H1 (cell line): ENCODE measurements at regions not wholly inside any gene's neighbourhood (a gene's known extent, or its start where the extent isn't known, plus 50 kb on each side); places are given as distances from the start of the nearest gene placed in this dataset.

Experiments used
- CTCF ChIA-PET: fragments of 300-600 bp; sonication (Branson Sonifier 250); formaldehyde crosslinking; loops from one replicate; lab custom pipeline; 2021; ENCODE audit not compliant: partially characterized antibody; lab: Charles Lee
- POLR2A ChIA-PET: fragments of 300-600 bp; sonication (Branson Sonifier 250); formaldehyde crosslinking; loops from one replicate; lab custom pipeline; 2021; ENCODE audit warnings: inconsistent platforms; ENCODE audit not compliant: partially characterized antibody; lab: Charles Lee
- DNase-seq, 2 experiments: peaks; one replicate each; pipeline versions ENCODE4 v3.0.0 to v3.0.0-alpha.2; 2010 to 2022; ENCODE audit warnings: low spot score in 2 of 2, low read depth in 1 of 2, mixed read lengths in 1 of 2
- FAIRE-seq: peaks from 2 replicates; lab custom pipeline; 2011; peaks lifted over from hg19 to GRCh38; lab: Jason Lieb, UNC
- H2AFZ ChIP-seq: 2 replicates; pipeline ENCODE4 v1.8.1; 2012; ENCODE audit warnings: low read length, inconsistent platforms
- H2AK5ac ChIP-seq: 2 replicates; pipeline ENCODE4 v1.6.1; 2013; ENCODE audit warnings: low read depth, low read length
- H2BK120ac ChIP-seq: replicated peaks from 2 replicates; pipeline ENCODE3; 2013; ENCODE audit warnings: low read depth, low read length, inconsistent platforms
- H2BK12ac ChIP-seq: 2 replicates; pipeline ENCODE4 v1.6.1; 2013; ENCODE audit warnings: low read depth, low read length
- H2BK15ac ChIP-seq: 2 replicates; pipeline ENCODE4 v1.6.1; 2013; ENCODE audit warnings: low read length
- H2BK20ac ChIP-seq: 2 replicates; pipeline ENCODE4 v1.6.1; 2013; ENCODE audit warnings: low read length
- H2BK5ac ChIP-seq: 2 replicates; pipeline ENCODE4 v1.6.1; 2013; ENCODE audit warnings: low read depth, low read length
- H3K14ac ChIP-seq: 2 replicates; pipeline ENCODE4 v1.6.1; 2013; ENCODE audit warnings: inconsistent platforms; ENCODE audit not compliant: insufficient read length
- H3K18ac ChIP-seq: 2 replicates; pipeline ENCODE4 v1.6.1; 2013; ENCODE audit warnings: low read length; ENCODE audit errors: extremely low read depth
- H3K23ac ChIP-seq: 2 replicates; pipeline ENCODE4 v1.6.1; 2013; ENCODE audit warnings: inconsistent platforms; ENCODE audit not compliant: insufficient read length
- H3K23me2 ChIP-seq: 2 replicates; pipeline ENCODE4 v1.6.1; 2013; ENCODE audit warnings: low read depth, low read length
- H3K27ac ChIP-seq: 2 replicates; pipeline ENCODE4 v1.6.1; 2011; ENCODE audit warnings: low read depth, low read length, inconsistent platforms
- H3K27me3 ChIP-seq, 4 experiments: replicated peaks in 1 of 4; 1 replicate in 1 of 4; 2 replicates in 3 of 4; pipeline versions ENCODE4 v1.6.1 to v1.8.1; 2011 to 2013; ENCODE audit warnings: low read length in 3 of 4, mild to moderate bottlenecking in 3 of 4, inconsistent platforms in 2 of 4, mixed read lengths in 2 of 4, moderate library complexity in 1 of 4; ENCODE audit not compliant: control insufficient read depth in 3 of 4, insufficient read depth in 3 of 4; ENCODE audit errors: extremely low read depth in 1 of 4
- H3K36me3 ChIP-seq, 4 experiments: 2 replicates each; pipeline versions ENCODE4 v1.6.1 to v1.8.1; 2011 to 2013; ENCODE audit warnings: mild to moderate bottlenecking in 4 of 4, low read length in 3 of 4, moderate library complexity in 2 of 4, control low read depth in 1 of 4, inconsistent platforms in 1 of 4; ENCODE audit not compliant: insufficient read depth in 4 of 4, control insufficient read depth in 2 of 4
- H3K4ac ChIP-seq: replicated peaks from 2 replicates; pipeline ENCODE3; 2013; ENCODE audit warnings: low read length, low read depth, mixed read lengths, inconsistent platforms; ENCODE audit not compliant: insufficient read length
- H3K4me1 ChIP-seq, 4 experiments: replicated peaks in 1 of 4; 1 replicate in 1 of 4; 2 replicates in 3 of 4; pipeline versions ENCODE4 v1.6.1 to v1.8.1; 2011 to 2013; ENCODE audit warnings: low read length in 3 of 4, inconsistent platforms in 2 of 4, mixed read lengths in 1 of 4; ENCODE audit not compliant: insufficient read depth in 4 of 4, control insufficient read depth in 3 of 4
- H3K4me2 ChIP-seq, 2 experiments: 2 replicates each; pipeline versions ENCODE4 v1.6.1 to v1.8.1; 2011 to 2013; ENCODE audit warnings: low read depth in 2 of 2, low read length in 2 of 2, control low read depth in 1 of 2, inconsistent platforms in 1 of 2, mild to moderate bottlenecking in 1 of 2; ENCODE audit not compliant: insufficient read depth in 1 of 2
- H3K4me3 ChIP-seq, 4 experiments: fragments of 200-600, 300-600 bp in 1 of 4; sonication (generic), shearing (Covaris generic), sonication (Bioruptor Twin) in 1 of 4; 2 replicates each; pipeline versions ENCODE4 v1.5.1 to v1.8.1; 2011 to 2016; ENCODE audit warnings: low read length in 4 of 4, low read depth in 3 of 4, control low read depth in 2 of 4, inconsistent platforms in 2 of 4, mild to moderate bottlenecking in 2 of 4, mixed read lengths in 1 of 4, moderate library complexity in 1 of 4; ENCODE audit not compliant: insufficient read depth in 2 of 4; ENCODE audit errors: extremely low read depth in 1 of 4
- H3K56ac ChIP-seq: replicated peaks from 2 replicates; pipeline ENCODE3; 2013; ENCODE audit warnings: low read depth, mild to moderate bottlenecking, mixed read lengths, low read length, inconsistent platforms; ENCODE audit not compliant: insufficient read length
- H3K79me1 ChIP-seq: 2 replicates; pipeline ENCODE4 v1.6.1; 2013; ENCODE audit warnings: low read depth, low read length, control low read depth
- H3K79me2 ChIP-seq, 2 experiments: 2 replicates each; pipeline versions ENCODE4 v1.6.1 to v1.8.1; 2012 to 2013; ENCODE audit warnings: low read length in 2 of 2, mild to moderate bottlenecking in 2 of 2, inconsistent platforms in 1 of 2; ENCODE audit not compliant: insufficient read depth in 2 of 2, control insufficient read depth in 1 of 2
- H3K9ac ChIP-seq, 4 experiments: replicated peaks in 1 of 4; 1 replicate in 1 of 4; 2 replicates in 3 of 4; pipeline versions ENCODE4 v1.6.1 to v1.8.1; 2011 to 2013; ENCODE audit warnings: low read depth in 3 of 4, low read length in 3 of 4, control low read depth in 2 of 4, mild to moderate bottlenecking in 2 of 4, moderate library complexity in 2 of 4, inconsistent platforms in 1 of 4; ENCODE audit errors: extremely low read depth in 1 of 4
- H3K9me3 ChIP-seq, 2 experiments: 2 replicates each; pipeline versions ENCODE4 v1.6.1 to v1.8.1; 2012 to 2013; ENCODE audit warnings: mild to moderate bottlenecking in 2 of 2, moderate library complexity in 2 of 2, control low read depth in 1 of 2, inconsistent platforms in 1 of 2, low read depth in 1 of 2, low read length in 1 of 2, mixed read lengths in 1 of 2; ENCODE audit not compliant: insufficient read depth in 2 of 2
- H4K20me1 ChIP-seq, 2 experiments: replicated peaks in 1 of 2; 2 replicates each; pipeline versions ENCODE3 to v1.8.1; 2011 to 2013; ENCODE audit warnings: inconsistent platforms in 2 of 2, low read length in 2 of 2, mild to moderate bottlenecking in 1 of 2; ENCODE audit not compliant: insufficient read depth in 2 of 2, control insufficient read depth in 1 of 2
- H4K5ac ChIP-seq: 2 replicates; pipeline ENCODE4 v1.6.1; 2013; ENCODE audit warnings: low read length, low read depth, mixed read lengths, inconsistent platforms; ENCODE audit not compliant: insufficient read length
- H4K8ac ChIP-seq: 2 replicates; pipeline ENCODE4 v1.8.0; 2013; ENCODE audit warnings: mild to moderate bottlenecking, moderate library complexity, low read length, inconsistent platforms; ENCODE audit not compliant: insufficient read depth; ENCODE audit errors: extremely low read depth
- H4K91ac ChIP-seq: replicated peaks from 2 replicates; pipeline ENCODE3; 2013; ENCODE audit warnings: low read length, mixed read lengths, inconsistent platforms; ENCODE audit not compliant: insufficient read length
- CTBP2 ChIP-seq: IDR thresholded peaks from 2 replicates; pipeline ENCODE4 v1.7.0; 2011; ENCODE audit warnings: borderline replicate concordance, mild to moderate bottlenecking, moderate library complexity, mixed read lengths, low read length; ENCODE audit not compliant: insufficient read depth, insufficient read length
- EP300 ChIP-seq, 2 experiments: IDR thresholded peaks; 1 replicate in 1 of 2; 2 replicates in 1 of 2; pipeline ENCODE4 v1.6.1; 2011 to 2012; ENCODE audit warnings: low read depth in 2 of 2, low read length in 2 of 2, mild to moderate bottlenecking in 2 of 2, borderline replicate concordance in 1 of 2, inconsistent platforms in 1 of 2, moderate library complexity in 1 of 2
- HDAC6 ChIP-seq: IDR thresholded peaks from one replicate; pipeline ENCODE4 v1.7.1; 2012; ENCODE audit warnings: low read depth, mild to moderate bottlenecking, inconsistent platforms, low read length, moderate library complexity
- NANOG ChIP-seq: IDR thresholded peaks from 2 replicates; pipeline ENCODE4 v1.6.1; 2011; ENCODE audit warnings: low read length, low read depth, mild to moderate bottlenecking, inconsistent platforms; ENCODE audit not compliant: insufficient read depth, poor library complexity, severe bottlenecking
- SIRT6 ChIP-seq: IDR thresholded peaks from one replicate; pipeline ENCODE4 v1.7.1; 2012; ENCODE audit warnings: low read length, inconsistent platforms
- ZNF274 ChIP-seq: IDR thresholded peaks from 2 replicates; pipeline ENCODE4 v1.7.0; 2012; ENCODE audit warnings: low read length, borderline replicate concordance; ENCODE audit errors: extremely low read depth
- WGBS, 2 experiments: shearing (Covaris generic) in 1 of 2; methylation state at CpG; one replicate each; pipeline versions ENCODE4 v1.1.6 to v1.1.7; 2013 to 2015; ENCODE audit warnings: low lambda C conversion rate in 2 of 2, mixed read lengths in 2 of 2, inconsistent platforms in 1 of 2, low coverage in 1 of 2, missing lambda C conversion rate in 1 of 2; ENCODE audit not compliant: insufficient replicate concordance in 2 of 2, insufficient coverage in 1 of 2, insufficient read length in 1 of 2; ENCODE audit errors: extremely low coverage in 1 of 2, missing lambda C conversion rate in 1 of 2; 5-methylcytosine and 5-hydroxymethylcytosine counted together

DNA sequence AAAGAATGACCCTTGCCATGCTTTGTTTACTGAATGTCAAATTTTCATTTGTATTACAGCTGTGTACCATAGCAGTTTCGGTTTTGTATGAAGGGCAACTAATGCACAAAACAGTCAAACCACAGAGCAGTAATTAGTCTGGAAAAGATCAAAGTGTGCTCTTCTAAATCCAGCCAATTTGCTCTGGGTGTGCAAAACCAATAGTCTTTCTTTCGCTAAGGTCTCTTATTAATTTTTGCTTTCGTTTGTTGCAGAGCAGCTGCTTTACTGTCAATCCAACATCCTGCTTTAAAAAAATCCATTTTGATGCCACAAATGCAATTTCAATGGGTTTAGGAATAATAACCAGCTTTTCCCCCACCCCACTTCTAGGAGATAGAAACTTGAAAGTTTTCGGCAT, 114.2 kb downstream of the BRMS1L start:
- 58% methylated on average over 4 of the region's 4 CpGs; no CpG with 5 or more reads in 1 of the 2 experiments for WGBS, 2 experiments
- no peak overlapping the region for H3K4me3 ChIP-seq
- FAIRE-seq = no peak

More for the DNA sequence above, 114.2 kb downstream of the BRMS1L start:
- no peak overlapping the region for H2BK12ac ChIP-seq
- H3K79me1 ChIP-seq = no peaks in the 10 kb centered on the region
- H4K8ac ChIP-seq = no peak overlapping the region
- H3K4ac ChIP-seq = no peak overlapping the region
- H3K23ac ChIP-seq = no peak overlapping the region
- H3K4me1 ChIP-seq = no peaks in the 10 kb centered on the region
- H3K9me3 ChIP-seq = no peaks in the 10 kb centered on the region
- no peak overlapping the region for H2BK120ac ChIP-seq
- no peaks in the 10 kb centered on the region for H4K20me1 ChIP-seq
- no peak overlapping the region for H3K56ac ChIP-seq
- no peak overlapping the region for H3K18ac ChIP-seq
- no peaks in the 10 kb centered on the region for H3K79me2 ChIP-seq
- no peak overlapping the region for H3K4me2 ChIP-seq
- no peak overlapping the region for H3K9ac ChIP-seq
- no peaks in the 10 kb centered on the region for H3K36me3 ChIP-seq
- no peak for DNase-seq
- H2BK15ac ChIP-seq = no peak overlapping the region
- TF ChIP-seq NANOG (no peak), SIRT6 (no peak), EP300 (IDR thresholded peaks at IDR 0.05; ENCODE audit: borderline replicate concordance in 1 of 2, low read depth in 2 of 2, low read length in 2 of 2) (no peak), CTBP2 (no peak), ZNF274 (no peak), HDAC6 (no peak)
- H4K5ac ChIP-seq = no peak overlapping the region
- H2BK20ac ChIP-seq = no peak overlapping the region
- H3K14ac ChIP-seq = no peak overlapping the region
- no peak overlapping the region for H2AK5ac ChIP-seq
- POLR2A ChIA-PET = no interaction called here
- no peak overlapping the region for H2BK5ac ChIP-seq
- peaks cover 0 to 12% (median 3%) of the 10 kb centered on the region in 4 experiments; a peak in 3 of 7 replicates for H3K27me3 ChIP-seq
- H2AFZ ChIP-seq = no peak overlapping the region
- H3K27ac ChIP-seq = no peak overlapping the region
- H3K23me2 ChIP-seq = no peaks in the 10 kb centered on the region; the same call in 1 of the 2 replicates
- H4K91ac ChIP-seq = no peak overlapping the region
- CTCF ChIA-PET = interaction anchor here (6.5 kb wide), 1 partner anchor 57 kb away, joined by 36 read pairs; no protein-coding TSS in a partner anchor
